ENCODE measurements at regions not wholly inside any gene's neighbourhood (a gene's known extent, or its start where the extent isn't known, plus 50 kb on each side); places are given as distances from the start of the nearest gene placed in this dataset.

GRCh38 chr2:8090748-8091700, 590.8 kb upstream of the ID2 start:
- DNase-seq (ENCODE audit: low read depth in 1 of 2, low spot score in 1 of 2): peak in 1 of 2 donors; percentile 14

GRCh38 chr2:8094526-8094925, 587.3 kb upstream of the ID2 start:
- DNase-seq (ENCODE audit: low read depth in 1 of 2, low spot score in 1 of 2): no peak

DNA sequence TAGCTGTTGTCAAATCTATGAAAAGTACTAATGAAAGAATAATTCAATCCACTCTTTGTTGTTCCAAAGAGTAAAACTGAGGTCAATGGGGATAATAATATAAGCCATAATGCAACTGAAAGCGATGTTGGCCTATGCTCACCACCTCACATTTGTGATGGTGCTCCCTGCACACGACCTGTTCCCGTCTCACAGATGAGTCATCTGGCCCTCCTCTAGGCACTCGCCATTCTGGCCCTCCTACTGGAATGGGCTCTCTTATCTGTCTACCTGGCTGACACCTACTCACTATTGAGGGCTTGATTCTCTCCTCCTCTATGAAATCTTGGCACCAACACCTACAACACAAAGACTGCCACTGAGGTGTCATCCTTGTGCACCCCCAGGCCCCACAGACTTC, 585.9 kb upstream of the ID2 start:
- DNase-seq (ENCODE audit: low read depth in 1 of 2, low spot score in 1 of 2): no peak

GRCh38 chr2:8096484-8096883, 585.4 kb upstream of the ID2 start:
- DNase-seq (ENCODE audit: low read depth in 1 of 2, low spot score in 1 of 2): no peak

DNA sequence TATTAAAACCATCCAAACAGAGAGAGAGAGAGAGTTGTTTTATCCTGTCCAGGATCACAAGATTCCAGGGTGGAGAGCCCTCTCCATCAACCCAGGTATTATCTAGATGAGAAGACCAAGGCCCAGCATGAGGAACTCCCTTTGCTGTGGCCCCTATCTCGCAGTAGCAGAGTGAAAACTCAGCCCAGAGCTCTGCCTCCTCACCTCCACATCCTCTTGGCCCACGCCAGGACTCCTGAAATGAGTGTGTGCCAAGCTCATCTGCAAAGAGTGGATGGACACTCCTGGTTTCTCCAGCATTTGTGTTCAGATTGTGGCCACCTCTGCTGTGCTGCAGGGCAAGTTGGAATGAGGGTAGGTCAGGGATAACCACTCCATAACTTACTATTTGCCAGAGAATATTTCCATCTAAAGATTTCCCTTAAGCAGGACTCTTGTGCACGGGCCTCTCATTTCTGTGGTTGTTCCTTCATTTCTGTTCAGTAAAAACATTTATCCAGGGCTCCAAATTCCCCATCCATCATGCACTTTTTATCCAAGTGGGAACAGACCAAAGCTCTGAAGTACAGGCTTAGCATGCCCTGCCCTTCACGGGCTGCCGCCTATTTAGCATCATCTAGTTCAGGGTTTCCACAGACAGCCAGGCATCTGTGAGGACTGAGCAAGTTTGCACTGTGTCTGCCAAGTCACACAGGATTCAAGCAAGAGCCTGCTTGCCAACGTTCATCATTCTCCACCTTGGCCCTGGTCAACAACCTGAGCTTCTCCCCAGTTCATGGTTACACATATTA, 583.2 kb upstream of the ID2 start:
- DNase-seq (ENCODE audit: low read depth in 1 of 2, low spot score in 1 of 2): no peak

GRCh38 chr2:8099267-8099582, 582.6 kb upstream of the ID2 start:
- DNase-seq (ENCODE audit: low read depth in 1 of 2, low spot score in 1 of 2): no peak

DNA sequence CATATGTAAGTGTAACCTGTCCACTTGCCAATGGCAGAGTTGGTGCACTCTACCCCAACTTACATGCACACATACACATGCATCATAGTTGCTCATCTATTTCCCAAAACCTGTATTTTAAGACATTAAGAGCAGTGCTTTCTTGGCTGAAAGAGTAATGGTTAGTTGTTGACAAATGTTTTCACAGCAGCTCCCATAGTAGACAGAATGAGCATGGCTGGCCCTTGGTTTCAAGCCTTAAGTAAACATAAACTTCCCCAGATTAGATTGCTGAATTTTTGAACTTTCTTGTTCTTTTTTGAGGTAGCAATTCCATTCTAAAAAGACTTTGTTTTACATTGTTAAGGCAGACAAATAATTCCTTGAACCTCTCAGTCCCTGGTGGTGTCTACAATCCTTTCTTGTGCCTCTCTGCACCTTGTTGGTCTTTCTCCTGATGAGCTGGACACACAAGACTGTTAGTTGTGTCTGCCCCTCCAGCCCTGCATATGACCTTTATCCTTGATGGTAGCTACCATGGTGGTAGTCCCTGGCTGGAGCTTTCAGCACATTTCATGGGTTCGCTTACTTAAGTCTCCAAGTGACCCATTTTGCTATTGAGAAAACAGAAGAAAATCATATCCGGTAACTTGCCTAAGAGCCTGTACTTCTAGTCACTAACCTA, 580.1 kb upstream of the ID2 start:
- DNase-seq (ENCODE audit: low read depth in 1 of 2, low spot score in 1 of 2): no peak

DNA sequence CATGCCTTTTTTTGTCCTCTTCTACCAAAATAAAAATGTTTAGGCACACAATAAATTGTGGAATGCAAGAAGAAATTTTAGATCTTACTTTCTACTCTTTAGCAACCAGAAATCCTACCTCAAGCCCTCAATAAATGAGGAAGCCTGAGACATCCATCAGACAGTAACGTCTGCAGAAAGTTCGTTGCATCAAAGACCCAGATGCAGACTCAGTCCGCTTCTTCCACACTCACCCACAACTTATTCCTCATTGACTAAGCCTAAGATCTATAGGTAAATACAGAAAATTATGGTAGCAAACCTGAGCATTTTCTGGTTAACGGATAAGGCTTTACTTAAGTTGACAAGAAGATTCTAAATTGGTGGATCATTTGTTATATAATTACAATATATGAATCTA, 579.4 kb upstream of the ID2 start:
- no peak for DNase-seq (ENCODE audit: low read depth in 1 of 2, low spot score in 1 of 2)

DNA sequence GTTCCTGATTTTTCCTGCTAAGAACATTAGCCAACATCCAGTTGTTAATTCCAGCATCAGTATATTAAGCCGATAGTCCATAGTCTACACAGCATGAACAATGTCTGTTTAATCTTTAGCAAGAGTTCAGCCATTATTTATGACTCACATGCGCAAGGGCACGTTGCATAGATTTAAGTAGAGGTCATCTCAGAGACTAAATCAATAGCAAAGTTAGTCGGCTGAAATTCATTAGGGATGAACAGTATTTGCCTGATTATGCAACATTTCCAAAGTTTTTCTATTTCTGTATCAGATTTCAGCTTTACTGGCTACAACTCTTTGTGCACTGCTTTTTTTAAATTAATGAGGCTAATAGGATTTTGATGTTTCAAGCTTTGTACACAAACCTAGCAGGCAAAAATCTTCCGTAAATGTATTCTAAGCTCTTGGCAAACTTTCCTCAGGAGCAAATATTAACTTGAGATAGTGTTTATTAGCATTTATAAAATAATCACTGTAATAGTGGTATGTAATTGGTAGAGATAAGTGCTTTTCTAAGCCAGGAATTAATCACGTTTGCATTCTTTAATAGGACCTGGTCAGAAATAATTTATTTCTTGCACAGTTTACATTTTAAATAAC, 578.7 kb upstream of the ID2 start:
- DNase-seq (ENCODE audit: low read depth in 1 of 2, low spot score in 1 of 2): no peak

- DNase-seq (ENCODE audit: low read depth in 1 of 2, low spot score in 1 of 2): no peak
Observed at GRCh38 chr2:8107150-8107549, 574.7 kb upstream of the ID2 start.

GRCh38 chr2:8107621-8108378, 574.1 kb upstream of the ID2 start:
- DNase-seq (ENCODE audit: low read depth in 1 of 2, low spot score in 1 of 2): no peak

DNA sequence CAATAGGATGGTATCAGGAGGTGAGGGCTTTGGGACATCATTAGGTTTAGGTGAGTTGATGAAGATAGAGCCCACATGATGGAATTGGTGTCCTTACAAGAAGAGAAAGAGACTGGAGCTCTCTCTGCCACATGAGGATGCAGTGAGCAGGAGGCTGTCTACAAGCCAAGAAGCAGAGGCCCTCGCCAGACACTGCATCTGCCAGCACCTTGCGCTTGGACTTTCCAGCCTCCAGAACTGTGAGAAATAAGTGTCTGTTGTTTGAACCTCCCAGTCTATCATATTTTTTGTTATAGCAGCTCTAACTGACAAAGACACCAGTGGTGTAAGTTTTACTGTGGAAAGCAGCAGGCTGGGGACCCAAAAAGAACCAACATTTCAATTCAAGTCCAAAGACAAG, 571.1 kb upstream of the ID2 start:
- DNase-seq (ENCODE audit: low read depth in 1 of 2, low spot score in 1 of 2): no peak

- DNase-seq (ENCODE audit: low read depth in 1 of 2, low spot score in 1 of 2): no peak
Observed at GRCh38 chr2:8111193-8111592, 570.7 kb upstream of the ID2 start.

DNA sequence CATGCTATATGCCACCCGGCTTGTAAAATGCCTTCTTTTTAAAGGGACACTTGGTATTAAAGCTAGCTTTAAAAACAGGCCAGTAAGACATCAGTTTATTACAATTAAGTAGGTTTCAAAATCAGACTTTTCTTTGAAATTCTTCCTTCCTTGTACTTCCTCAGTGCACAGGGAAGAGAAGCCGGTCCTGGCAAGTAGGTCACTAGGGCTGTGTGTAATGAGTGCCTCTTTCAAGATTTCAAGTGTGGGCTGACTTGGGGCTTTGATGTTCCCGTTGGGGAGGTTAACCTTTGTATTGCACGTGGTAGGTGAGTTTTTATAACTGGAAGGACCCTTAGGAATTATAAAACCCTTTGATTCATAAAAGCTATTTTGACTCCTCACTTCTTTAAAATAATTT, 566.4 kb upstream of the ID2 start:
- DNase-seq (ENCODE audit: low read depth in 1 of 2, low spot score in 1 of 2): no peak

DNA sequence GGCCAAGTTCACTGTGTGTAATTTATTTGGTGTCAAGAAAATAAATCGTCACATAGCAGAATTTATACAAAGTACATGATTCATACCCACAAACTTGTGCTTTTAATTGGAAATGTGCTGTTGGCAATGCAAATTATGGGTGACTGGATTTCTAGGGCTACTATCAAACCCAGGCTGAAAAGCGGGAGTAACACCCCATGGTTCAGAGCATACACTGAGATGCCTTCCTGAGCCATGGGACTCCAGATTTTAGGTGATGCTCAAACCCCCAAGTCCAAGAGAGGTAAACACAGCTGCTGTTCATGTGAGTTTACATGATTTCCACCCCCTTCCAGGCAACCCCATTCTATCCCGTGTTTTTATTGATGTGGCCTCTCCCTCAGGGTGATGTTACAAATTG, 565.9 kb upstream of the ID2 start:
- no peak for DNase-seq (ENCODE audit: low read depth in 1 of 2, low spot score in 1 of 2)

DNA sequence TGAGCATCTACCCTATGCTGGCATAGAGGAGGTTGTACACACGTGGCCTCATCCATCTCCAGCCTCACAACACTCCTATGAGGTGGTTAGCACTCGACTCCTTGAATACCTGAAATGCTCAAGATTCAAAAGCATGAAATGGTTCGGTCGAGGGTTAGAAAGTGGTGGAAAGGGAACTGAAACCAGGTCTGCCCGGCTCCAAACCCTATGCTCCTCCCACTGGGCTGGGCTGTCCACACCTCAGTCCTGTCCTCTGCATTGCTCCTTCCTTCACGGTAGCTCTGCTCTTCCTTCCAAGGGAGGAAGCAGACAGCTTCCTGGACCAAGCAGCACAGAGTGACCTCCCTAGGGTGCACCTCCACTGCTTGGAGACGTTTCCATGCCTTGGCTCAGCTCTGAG, 565.2 kb upstream of the ID2 start:
- DNase-seq (ENCODE audit: low read depth in 1 of 2, low spot score in 1 of 2): no peak

DNA sequence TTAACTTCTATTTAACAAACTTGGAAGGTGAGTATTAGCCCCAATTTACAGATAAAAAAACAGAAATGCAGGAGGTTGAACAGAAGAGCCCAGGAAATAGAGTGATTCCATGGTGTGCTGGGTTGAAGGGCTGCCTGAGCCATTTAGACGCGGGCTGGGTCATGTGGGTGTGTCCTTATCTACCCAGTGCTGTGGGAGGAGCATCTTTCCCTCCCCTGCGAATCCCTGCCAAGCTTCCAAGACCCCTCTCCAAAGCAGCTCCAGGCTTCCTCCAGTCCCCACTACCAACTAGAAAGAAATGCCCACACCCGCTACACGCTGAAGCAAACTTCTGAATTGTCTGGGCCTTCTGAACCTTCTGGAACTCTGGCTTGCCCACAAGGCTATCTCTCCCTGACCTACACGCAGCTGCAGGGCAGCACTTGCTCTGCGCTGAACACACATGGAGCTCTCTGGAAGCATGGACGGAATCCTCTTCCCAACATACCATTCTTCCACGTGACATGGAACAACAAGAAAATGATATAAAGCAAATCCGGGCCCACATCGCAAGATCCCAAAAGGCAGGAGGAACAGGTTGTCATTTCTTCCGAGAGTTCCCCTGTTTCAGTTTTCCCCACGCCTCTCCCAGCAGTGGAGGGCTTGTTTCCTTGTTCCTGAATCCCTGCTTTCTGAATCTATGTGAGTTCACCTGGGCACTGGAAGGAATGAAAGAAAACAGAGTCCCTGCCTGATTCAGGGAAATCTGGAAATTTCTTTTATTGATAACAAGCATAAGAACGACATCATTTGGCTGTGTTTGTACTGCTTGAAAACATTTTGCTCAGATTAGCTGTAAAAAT, 562.7 kb upstream of the ID2 start:
- DNase-seq (ENCODE audit: low read depth in 1 of 2, low spot score in 1 of 2): no peak

DNA sequence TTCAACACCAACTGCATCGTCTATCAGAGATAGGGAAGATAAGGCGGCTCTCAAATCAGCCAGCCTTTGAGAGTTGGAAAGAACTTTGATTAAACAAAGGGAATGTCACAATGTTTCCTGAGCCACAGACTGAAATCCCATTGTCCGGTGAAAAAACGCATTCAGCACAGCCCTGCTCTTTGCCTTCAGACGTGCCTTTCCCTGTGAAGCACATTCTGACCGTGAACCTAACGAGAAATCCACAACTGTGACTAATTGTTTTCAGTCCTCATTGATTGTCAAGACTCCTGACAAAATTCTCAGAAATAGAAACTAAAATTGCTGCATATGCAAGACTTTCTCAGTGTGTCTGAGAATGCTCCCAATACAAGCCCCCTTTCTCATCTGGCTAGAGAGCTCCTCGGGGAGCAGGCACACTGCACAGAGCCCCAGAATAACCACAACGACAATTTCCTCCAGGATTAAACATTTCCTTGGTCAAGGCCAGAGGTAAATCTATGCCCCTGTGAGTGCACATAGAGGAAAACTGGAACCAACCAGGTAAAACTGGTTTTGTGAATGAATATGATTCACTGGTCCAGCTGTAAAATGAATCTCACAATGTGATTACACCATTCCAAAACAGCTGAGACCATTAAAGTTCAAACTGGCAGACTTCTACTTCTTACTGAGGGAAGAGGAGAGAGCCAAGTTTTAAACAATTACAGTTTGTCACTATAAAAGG, 561.9 kb upstream of the ID2 start:
- DNase-seq (ENCODE audit: low read depth in 1 of 2, low spot score in 1 of 2): no peak

DNA sequence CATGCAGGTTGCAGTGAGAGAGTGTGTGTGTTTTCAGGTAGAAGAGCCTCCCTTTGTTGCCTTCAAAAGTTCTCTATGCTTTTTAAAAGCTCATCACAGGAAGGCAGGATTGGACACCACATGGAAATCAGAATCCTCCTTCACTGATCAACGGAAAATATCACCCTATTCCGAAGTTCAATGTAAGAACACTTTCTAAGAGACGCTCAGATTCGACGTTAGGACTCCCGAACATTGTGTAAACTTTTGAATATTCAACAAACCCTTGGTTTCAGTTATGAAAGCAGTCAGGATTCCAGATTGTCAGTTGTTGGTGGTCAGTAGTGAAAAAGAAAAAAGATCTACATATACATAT, 561.4 kb upstream of the ID2 start:
- no peak for DNase-seq (ENCODE audit: low read depth in 1 of 2, low spot score in 1 of 2)
